H9 (cell line): ENCODE measurements at regions not wholly inside any gene's neighbourhood (a gene's known extent, or its start where the extent isn't known, plus 50 kb on each side); places are given as distances from the start of the nearest gene placed in this dataset.

Experiments
- DNase-seq: peaks from one replicate; pipeline ENCODE4 v3.0.0-alpha.2; 2017
- H2AFZ ChIP-seq: one replicate; pipeline ENCODE4 v1.6.1; 2013; ENCODE audit warnings: mild to moderate bottlenecking, low read length, control low read depth, moderate library complexity
- H2AK5ac ChIP-seq: 2 replicates; pipeline ENCODE4 v1.6.1; 2013; ENCODE audit warnings: low read length, control low read depth, mixed read lengths; ENCODE audit not compliant: insufficient read length
- H2BK120ac ChIP-seq: one replicate; pipeline ENCODE4 v1.6.1; 2013; ENCODE audit warnings: low read depth, mild to moderate bottlenecking, low read length, control low read depth, inconsistent platforms; ENCODE audit not compliant: poor library complexity, severe bottlenecking
- H2BK12ac ChIP-seq: 2 replicates; pipeline ENCODE4 v1.6.1; 2013; ENCODE audit warnings: low read length, control low read depth, mixed read lengths, low read depth; ENCODE audit not compliant: insufficient read length
- H2BK15ac ChIP-seq: 2 replicates; pipeline ENCODE4 v1.6.1; 2013; ENCODE audit warnings: low read depth, low read length, control low read depth
- H2BK20ac ChIP-seq: one replicate; pipeline ENCODE4 v1.6.1; 2013; ENCODE audit warnings: low read depth, mild to moderate bottlenecking, low read length, control low read depth, inconsistent platforms; ENCODE audit not compliant: poor library complexity, severe bottlenecking
- H2BK5ac ChIP-seq: 2 replicates; pipeline ENCODE4 v1.6.1; 2013; ENCODE audit warnings: low read length, control low read depth, mixed read lengths; ENCODE audit not compliant: insufficient read length
- H3K14ac ChIP-seq: 2 replicates; pipeline ENCODE4 v1.6.1; 2013; ENCODE audit warnings: low read length, control low read depth; ENCODE audit not compliant: insufficient read depth
- H3K18ac ChIP-seq: 2 replicates; pipeline ENCODE4 v1.6.1; 2013; ENCODE audit warnings: low read depth, mild to moderate bottlenecking, mixed read lengths, low read length, control low read depth; ENCODE audit not compliant: insufficient read length
- H3K23ac ChIP-seq: 2 replicates; pipeline ENCODE4 v1.6.1; 2013; ENCODE audit warnings: low read length, control low read depth, mixed read lengths, low read depth; ENCODE audit not compliant: insufficient read length
- H3K23me2 ChIP-seq: 2 replicates; pipeline ENCODE4 v1.6.1; 2013; ENCODE audit warnings: low read depth, mild to moderate bottlenecking, mixed read lengths, low read length, control low read depth; ENCODE audit not compliant: insufficient read length, poor library complexity, severe bottlenecking
- H3K27ac ChIP-seq: 2 replicates; pipeline ENCODE4 v1.5.1; 2013; ENCODE audit warnings: low read length, control low read depth, mixed read lengths, low read depth; ENCODE audit not compliant: insufficient read length
- H3K27me3 ChIP-seq: 2 replicates; pipeline ENCODE4 v1.6.1; 2013; ENCODE audit warnings: low read length, control low read depth, inconsistent platforms; ENCODE audit not compliant: insufficient read depth
- H3K4ac ChIP-seq: 2 replicates; pipeline ENCODE4 v1.6.1; 2013; ENCODE audit warnings: low read depth, mild to moderate bottlenecking, control low read depth, inconsistent platforms, low read length, moderate library complexity
- H3K4me1 ChIP-seq: 2 replicates; pipeline ENCODE4 v1.6.1; 2013; ENCODE audit warnings: low read length, control low read depth, inconsistent platforms; ENCODE audit not compliant: insufficient read depth
- H3K4me2 ChIP-seq: 2 replicates; pipeline ENCODE4 v1.6.1; 2013; ENCODE audit warnings: low read length, control low read depth, mixed read lengths; ENCODE audit not compliant: insufficient read length, insufficient read depth
- H3K56ac ChIP-seq: 2 replicates; pipeline ENCODE4 v1.6.1; 2013; ENCODE audit warnings: low read depth, mild to moderate bottlenecking, mixed read lengths, low read length, control low read depth; ENCODE audit not compliant: insufficient read length
- H3K79me1 ChIP-seq: 2 replicates; pipeline ENCODE4 v1.6.1; 2013; ENCODE audit warnings: low read depth, mild to moderate bottlenecking, moderate library complexity, low read length, control low read depth, inconsistent platforms; ENCODE audit not compliant: insufficient read depth, poor library complexity, severe bottlenecking
- H3K79me2 ChIP-seq: 2 replicates; pipeline ENCODE4 v1.6.1; 2013; ENCODE audit warnings: low read length, control low read depth, inconsistent platforms; ENCODE audit not compliant: insufficient read depth
- H3K9ac ChIP-seq: 2 replicates; pipeline ENCODE4 v1.6.1; 2013; ENCODE audit warnings: low read length, control low read depth, mixed read lengths; ENCODE audit not compliant: insufficient read length; ENCODE audit errors: extremely low read depth
- H3K9me3 ChIP-seq: one replicate; pipeline ENCODE4 v1.6.1; 2013; ENCODE audit warnings: low read depth, low read length, inconsistent platforms; ENCODE audit not compliant: control insufficient read depth
- H3T11ph ChIP-seq: one replicate; pipeline ENCODE4 v1.6.1; 2013; ENCODE audit warnings: mild to moderate bottlenecking, low read length, control low read depth, inconsistent platforms
- H4K20me1 ChIP-seq: one replicate; pipeline ENCODE4 v1.6.1; 2013; ENCODE audit not compliant: control insufficient read depth, insufficient read length, insufficient read depth
- H4K5ac ChIP-seq: 2 replicates; pipeline ENCODE4 v1.6.1; 2013; ENCODE audit warnings: low read depth, mild to moderate bottlenecking, mixed read lengths, low read length, control low read depth; ENCODE audit not compliant: insufficient read length
- H4K8ac ChIP-seq: replicated peaks from 2 replicates; pipeline ENCODE4 v1.6.1; 2013; ENCODE audit warnings: low read length, control low read depth, mixed read lengths, low read depth; ENCODE audit not compliant: insufficient read length
- H4K91ac ChIP-seq: 2 replicates; pipeline ENCODE4 v1.6.1; 2013; ENCODE audit warnings: low read depth, mild to moderate bottlenecking, moderate library complexity, mixed read lengths, low read length, control low read depth; ENCODE audit not compliant: insufficient read length
- H3K27ac Mint-ChIP-seq, 3 experiments: 2 replicates in 2 of 3; 3 replicates in 1 of 3; pipeline ENCODE4 v1.8.0; 2020 to 2021; ENCODE audit warnings: mixed read lengths in 3 of 3, mild to moderate bottlenecking in 1 of 3, moderate library complexity in 1 of 3
- H3K27me3 Mint-ChIP-seq: 2 replicates; pipeline ENCODE4 v1.8.0; 2021; ENCODE audit warnings: low read depth, mild to moderate bottlenecking, moderate library complexity, mixed read lengths
- H3K36me3 Mint-ChIP-seq, 3 experiments: 2 replicates in 2 of 3; 3 replicates in 1 of 3; pipeline ENCODE4 v1.8.0; 2020 to 2021; ENCODE audit warnings: low read depth in 3 of 3, mixed read lengths in 3 of 3; ENCODE audit not compliant: insufficient read depth in 1 of 3
- H3K4me1 Mint-ChIP-seq, 2 experiments: 2 replicates each; pipeline ENCODE4 v1.8.0; 2020; ENCODE audit warnings: mixed read lengths in 2 of 2
- H3K4me3 Mint-ChIP-seq, 2 experiments: 2 replicates in 1 of 2; 3 replicates in 1 of 2; pipeline ENCODE4 v1.8.0; 2020 to 2021; ENCODE audit warnings: mild to moderate bottlenecking in 2 of 2, mixed read lengths in 2 of 2, moderate library complexity in 1 of 2
- H3K9me3 Mint-ChIP-seq, 2 experiments: 2 replicates in 1 of 2; 3 replicates in 1 of 2; pipeline ENCODE4 v1.8.0; 2020; ENCODE audit warnings: mild to moderate bottlenecking in 2 of 2, mixed read lengths in 2 of 2, moderate library complexity in 1 of 2
- WGBS: extraction: QIAGEN DNeasy Blood & Tissue Kit; methylation state at CpG from one replicate; pipeline ENCODE4 v1.1.7; 2013; ENCODE audit warnings: missing lambda C conversion rate, low lambda C conversion rate, mixed read lengths; ENCODE audit not compliant: insufficient read length; ENCODE audit errors: extremely low coverage; 5-methylcytosine and 5-hydroxymethylcytosine counted together
- TF ChIP-seq, protein P1 (sequence below): fragments of 200-600 bp; sonication (generic); conservative IDR thresholded peaks from 3 replicates; pipeline ENCODE4 v1.8.0; 2021; ENCODE audit warnings: antibody characterized with exemption, mild to moderate bottlenecking

DNA sequence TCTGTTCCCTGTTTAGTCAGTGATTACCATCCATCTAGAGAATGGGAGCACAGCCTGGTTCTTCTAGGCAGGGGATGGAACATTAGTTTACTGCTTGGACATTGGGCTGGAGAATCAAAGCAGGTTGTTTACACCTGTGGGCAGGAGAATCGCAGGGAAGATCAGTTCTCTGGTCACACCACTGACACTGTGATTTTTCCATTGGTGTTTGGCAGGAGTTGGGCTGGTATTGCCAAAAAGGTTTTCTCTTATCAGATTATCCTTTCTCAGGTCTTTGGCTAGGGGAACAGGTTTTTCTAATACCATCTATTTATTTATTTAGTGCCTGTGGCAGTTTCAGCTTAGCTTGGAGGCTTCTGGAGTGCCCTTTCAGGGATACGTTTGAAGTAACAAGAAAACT, 219.3 kb upstream of the GRIN3A start:
- H3K27me3 ChIP-seq, result no peaks in the 10 kb centered on the region
- Mint-ChIP-seq H3K9me3 (peaks cover 0 to 4% of the 10 kb centered on the region in 2 experiments; a peak in 1 of 5 replicates), H3K36me3 (no peaks in the 10 kb centered on the region), H3K4me1 (no peaks in the 10 kb centered on the region), H3K27me3 (no peaks in the 10 kb centered on the region), H3K27ac (no peak overlapping the region), H3K4me3 (no peak overlapping the region)
- H3K56ac ChIP-seq, result no peak overlapping the region
- no peaks in the 10 kb centered on the region for H3K4me1 ChIP-seq
- H3K4me2 ChIP-seq, result no peak overlapping the region
- no peak overlapping the region for H2AFZ ChIP-seq
- no peak overlapping the region for H3K23ac ChIP-seq
- H3K18ac ChIP-seq, result no peak overlapping the region
- no peak for DNase-seq
- no peak overlapping the region for H2BK20ac ChIP-seq
- H3K4ac ChIP-seq, result no peak overlapping the region
- WGBS, result no CpG with 5 or more reads among the region's 2 CpGs
- H4K5ac ChIP-seq, result no peak overlapping the region
- H3K9me3 ChIP-seq, result no peaks in the 10 kb centered on the region
- no peak overlapping the region for H2BK12ac ChIP-seq
- H2BK15ac ChIP-seq, result no peak overlapping the region
- no peaks in the 10 kb centered on the region for H3K79me2 ChIP-seq
- no peak overlapping the region for H4K91ac ChIP-seq
- no peaks in the 10 kb centered on the region for H3K23me2 ChIP-seq
- no peak overlapping the region for H3T11ph ChIP-seq
- no peaks in the 10 kb centered on the region for H3K79me1 ChIP-seq
- no peaks in the 10 kb centered on the region for H4K20me1 ChIP-seq
- H3K14ac ChIP-seq, result no peak overlapping the region
- no peak overlapping the region for H3K9ac ChIP-seq
- no peak overlapping the region for H3K27ac ChIP-seq
- no peak overlapping the region for H2BK5ac ChIP-seq
- H2AK5ac ChIP-seq, result no peak overlapping the region
- TF ChIP-seq, protein P1, sequence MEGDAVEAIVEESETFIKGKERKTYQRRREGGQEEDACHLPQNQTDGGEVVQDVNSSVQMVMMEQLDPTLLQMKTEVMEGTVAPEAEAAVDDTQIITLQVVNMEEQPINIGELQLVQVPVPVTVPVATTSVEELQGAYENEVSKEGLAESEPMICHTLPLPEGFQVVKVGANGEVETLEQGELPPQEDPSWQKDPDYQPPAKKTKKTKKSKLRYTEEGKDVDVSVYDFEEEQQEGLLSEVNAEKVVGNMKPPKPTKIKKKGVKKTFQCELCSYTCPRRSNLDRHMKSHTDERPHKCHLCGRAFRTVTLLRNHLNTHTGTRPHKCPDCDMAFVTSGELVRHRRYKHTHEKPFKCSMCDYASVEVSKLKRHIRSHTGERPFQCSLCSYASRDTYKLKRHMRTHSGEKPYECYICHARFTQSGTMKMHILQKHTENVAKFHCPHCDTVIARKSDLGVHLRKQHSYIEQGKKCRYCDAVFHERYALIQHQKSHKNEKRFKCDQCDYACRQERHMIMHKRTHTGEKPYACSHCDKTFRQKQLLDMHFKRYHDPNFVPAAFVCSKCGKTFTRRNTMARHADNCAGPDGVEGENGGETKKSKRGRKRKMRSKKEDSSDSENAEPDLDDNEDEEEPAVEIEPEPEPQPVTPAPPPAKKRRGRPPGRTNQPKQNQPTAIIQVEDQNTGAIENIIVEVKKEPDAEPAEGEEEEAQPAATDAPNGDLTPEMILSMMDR, result no peak
- H4K8ac ChIP-seq, result no peak overlapping the region
- H2BK120ac ChIP-seq, result no peak overlapping the region
